PC-9 (cell line): ENCODE measurements at regions not wholly inside any gene's neighbourhood (a gene's known extent, or its start where the extent isn't known, plus 50 kb on each side); places are given as distances from the start of the nearest gene placed in this dataset.

ENCODE experiments used
- BruUV-seq: library from RNA; stranded (reverse); fragments of 400-500 nt; replicated peaks from 2 replicates; lab custom pipeline; 2021; lab: Mats Ljungman, UMichigan
- CTCF ChIA-PET: fragments of 300-600 bp; sonication (Branson Sonifier 250); formaldehyde crosslinking; loops from one replicate; lab custom pipeline; 2022; ENCODE audit warnings: antibody characterized with exemption; lab: Charles Lee
- POLR2A ChIA-PET: fragments of 300-600 bp; sonication (Branson Sonifier 250); formaldehyde crosslinking; loops from one replicate; lab custom pipeline; 2022; ENCODE audit warnings: antibody characterized with exemption; ENCODE audit not compliant: unreplicated experiment; lab: Charles Lee
- DNase-seq, 2 experiments: peaks; one replicate each; pipeline versions ENCODE4 v3.0.0 to v3.0.0-alpha.2; 2015 to 2022; ENCODE audit warnings: mixed read lengths in 1 of 2
- H2AFZ ChIP-seq: fragments of 200-600 bp; sonication (generic); 2 replicates; pipeline ENCODE4 v1.8.1; 2017; ENCODE audit warnings: antibody characterized with exemption
- H3F3A ChIP-seq: fragments of 200-600 bp; sonication (generic); 2 replicates; pipeline ENCODE4 v1.8.1; 2017; ENCODE audit warnings: antibody characterized with exemption, mild to moderate bottlenecking, low read depth; ENCODE audit not compliant: insufficient read depth
- H3K27ac ChIP-seq: fragments of 200-600 bp; sonication (generic); 2 replicates; pipeline ENCODE4 v1.6.1; 2016; ENCODE audit warnings: mixed run types
- H3K27me3 ChIP-seq: fragments of 200-600 bp; sonication (generic); 2 replicates; pipeline ENCODE4 v1.6.1; 2016; ENCODE audit warnings: low read depth, mixed run types; ENCODE audit not compliant: insufficient read depth
- H3K36me3 ChIP-seq: fragments of 200-600 bp; sonication (generic); 2 replicates; pipeline ENCODE4 v1.6.1; 2016; ENCODE audit warnings: low read depth, mixed run types
- H3K4me1 ChIP-seq: fragments of 200-600 bp; sonication (generic); replicated peaks from 2 replicates; pipeline ENCODE4 v1.6.1; 2016; ENCODE audit warnings: mixed run types; ENCODE audit not compliant: insufficient read depth
- H3K4me2 ChIP-seq: fragments of 200-600 bp; sonication (generic); 2 replicates; pipeline ENCODE4 v1.6.1; 2017; ENCODE audit warnings: mixed run types
- H3K4me3 ChIP-seq: fragments of 200-600 bp; sonication (generic); 2 replicates; pipeline ENCODE4 v1.6.1; 2016; ENCODE audit warnings: mixed run types
- H3K79me2 ChIP-seq: fragments of 200-600 bp; sonication (generic); 2 replicates; pipeline ENCODE4 v1.6.1; 2017; ENCODE audit warnings: low read depth, mixed run types
- H3K9me2 ChIP-seq: fragments of 200-600 bp; sonication (generic); 2 replicates; pipeline ENCODE4 v1.8.1; 2017; ENCODE audit warnings: mild to moderate bottlenecking; ENCODE audit not compliant: insufficient read depth
- H3K9me3 ChIP-seq: fragments of 200-600 bp; sonication (generic); 2 replicates; pipeline ENCODE4 v1.8.1; 2016; ENCODE audit warnings: low read depth; ENCODE audit not compliant: insufficient read depth
- H4K20me1 ChIP-seq: fragments of 200-600 bp; sonication (generic); 2 replicates; pipeline ENCODE4 v1.8.1; 2017; ENCODE audit not compliant: insufficient read depth
- EZH2 ChIP-seq: fragments of 200-600 bp; sonication (generic); IDR thresholded peaks from 2 replicates; pipeline ENCODE4 v1.8.0; 2017; ENCODE audit warnings: antibody characterized with exemption, low read depth
- intact Hi-C: fragments of 100-400 bp; cut with micrococcal nuclease; formaldehyde crosslinking; loops from one replicate; pipeline ENCODE4 v1.10.0; 2022; ENCODE audit not compliant: unreplicated experiment
- TF ChIP-seq, protein P1 (sequence below): fragments of 200-600 bp; sonication (generic); conservative IDR thresholded peaks from 2 replicates; pipeline ENCODE4 v1.6.1; 2017; ENCODE audit warnings: mixed run types, antibody characterized with exemption, mild to moderate bottlenecking, moderate library complexity

DNA sequence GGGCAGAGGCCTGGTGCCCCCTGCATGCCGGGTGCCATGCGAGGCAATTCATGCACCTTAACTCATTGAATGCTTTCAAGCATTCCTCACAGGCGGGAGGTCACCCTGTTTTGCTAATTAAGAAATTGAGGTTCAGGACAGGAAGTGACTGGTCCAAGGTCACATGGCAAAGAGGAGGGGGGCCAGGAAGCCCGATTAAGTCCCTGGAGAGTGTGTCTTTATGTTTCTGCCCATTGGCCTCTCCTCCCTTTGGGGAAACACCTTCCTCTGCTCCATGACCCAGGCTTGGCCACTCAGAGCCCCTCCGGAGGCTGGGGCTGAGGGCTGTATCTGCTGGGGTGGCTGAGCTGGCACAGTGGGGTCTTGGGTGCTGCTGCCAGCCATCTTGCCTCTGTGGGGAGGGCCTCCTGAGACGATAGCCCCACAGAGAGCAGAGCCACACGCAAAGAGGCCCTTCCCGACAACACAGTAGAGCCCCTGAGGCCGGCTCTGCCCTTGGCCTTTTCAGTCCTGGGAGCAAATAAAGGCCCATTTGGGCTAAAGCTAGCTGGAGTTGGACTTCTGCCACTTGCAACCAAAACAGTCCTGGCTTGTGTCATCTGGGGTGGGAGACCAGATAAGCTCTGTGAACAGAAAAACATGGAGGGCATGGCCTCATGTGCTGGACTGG, 90.8 kb upstream of the NEURL1B start:
- Histone ChIP-seq H2AFZ (no peak overlapping the region), H3K4me3 (no peak overlapping the region), H3K4me1 (no peaks in the 10 kb centered on the region), H3K9me3 (no peaks in the 10 kb centered on the region), H3K4me2 (no peak overlapping the region), H3K36me3 (no peaks in the 10 kb centered on the region), H3K27ac (no peak overlapping the region), H3K79me2 (no peaks in the 10 kb centered on the region), H3K27me3 (peaks cover 99% of the 10 kb centered on the region), H3K9me2 (no peaks in the 10 kb centered on the region), H3F3A (no peaks in the 10 kb centered on the region), H4K20me1 (no peaks in the 10 kb centered on the region)
- no TSS peak for BruUV-seq
- intact Hi-C loops, result no loop called here
- POLR2A ChIA-PET, result no interaction called here
- TF ChIP-seq, protein P1, sequence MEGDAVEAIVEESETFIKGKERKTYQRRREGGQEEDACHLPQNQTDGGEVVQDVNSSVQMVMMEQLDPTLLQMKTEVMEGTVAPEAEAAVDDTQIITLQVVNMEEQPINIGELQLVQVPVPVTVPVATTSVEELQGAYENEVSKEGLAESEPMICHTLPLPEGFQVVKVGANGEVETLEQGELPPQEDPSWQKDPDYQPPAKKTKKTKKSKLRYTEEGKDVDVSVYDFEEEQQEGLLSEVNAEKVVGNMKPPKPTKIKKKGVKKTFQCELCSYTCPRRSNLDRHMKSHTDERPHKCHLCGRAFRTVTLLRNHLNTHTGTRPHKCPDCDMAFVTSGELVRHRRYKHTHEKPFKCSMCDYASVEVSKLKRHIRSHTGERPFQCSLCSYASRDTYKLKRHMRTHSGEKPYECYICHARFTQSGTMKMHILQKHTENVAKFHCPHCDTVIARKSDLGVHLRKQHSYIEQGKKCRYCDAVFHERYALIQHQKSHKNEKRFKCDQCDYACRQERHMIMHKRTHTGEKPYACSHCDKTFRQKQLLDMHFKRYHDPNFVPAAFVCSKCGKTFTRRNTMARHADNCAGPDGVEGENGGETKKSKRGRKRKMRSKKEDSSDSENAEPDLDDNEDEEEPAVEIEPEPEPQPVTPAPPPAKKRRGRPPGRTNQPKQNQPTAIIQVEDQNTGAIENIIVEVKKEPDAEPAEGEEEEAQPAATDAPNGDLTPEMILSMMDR, result no peak
- no peak for TF ChIP-seq EZH2
- CTCF ChIA-PET, result no interaction called here
- DNase-seq, result no peak

- H3K4me1 ChIP-seq, result no peaks in the 10 kb centered on the region
- POLR2A ChIA-PET, result no interaction called here
- H3K9me3 ChIP-seq, result no peaks in the 10 kb centered on the region
- CTCF ChIA-PET, result no interaction called here
- no peaks in the 10 kb centered on the region for H3F3A ChIP-seq
- intact Hi-C loops, result no loop called here
- no TSS peak for BruUV-seq
- no peaks in the 10 kb centered on the region for H3K36me3 ChIP-seq
- H3K27me3 ChIP-seq, result peaks cover 99% of the 10 kb centered on the region
- H3K4me3 ChIP-seq, result no peak overlapping the region
- DNase-seq, result no peak
- TF ChIP-seq EZH2, result no peak
- TF ChIP-seq, protein P1, result no peak
- H3K4me2 ChIP-seq, result no peak overlapping the region
- H2AFZ ChIP-seq, result no peak overlapping the region
- H3K79me2 ChIP-seq, result no peaks in the 10 kb centered on the region
- no peaks in the 10 kb centered on the region for H3K9me2 ChIP-seq
- no peak overlapping the region for H3K27ac ChIP-seq
- no peaks in the 10 kb centered on the region for H4K20me1 ChIP-seq
These were observed 91.4 kb upstream of the NEURL1B start for GRCh38 chr5:172549696-172550095.

DNA sequence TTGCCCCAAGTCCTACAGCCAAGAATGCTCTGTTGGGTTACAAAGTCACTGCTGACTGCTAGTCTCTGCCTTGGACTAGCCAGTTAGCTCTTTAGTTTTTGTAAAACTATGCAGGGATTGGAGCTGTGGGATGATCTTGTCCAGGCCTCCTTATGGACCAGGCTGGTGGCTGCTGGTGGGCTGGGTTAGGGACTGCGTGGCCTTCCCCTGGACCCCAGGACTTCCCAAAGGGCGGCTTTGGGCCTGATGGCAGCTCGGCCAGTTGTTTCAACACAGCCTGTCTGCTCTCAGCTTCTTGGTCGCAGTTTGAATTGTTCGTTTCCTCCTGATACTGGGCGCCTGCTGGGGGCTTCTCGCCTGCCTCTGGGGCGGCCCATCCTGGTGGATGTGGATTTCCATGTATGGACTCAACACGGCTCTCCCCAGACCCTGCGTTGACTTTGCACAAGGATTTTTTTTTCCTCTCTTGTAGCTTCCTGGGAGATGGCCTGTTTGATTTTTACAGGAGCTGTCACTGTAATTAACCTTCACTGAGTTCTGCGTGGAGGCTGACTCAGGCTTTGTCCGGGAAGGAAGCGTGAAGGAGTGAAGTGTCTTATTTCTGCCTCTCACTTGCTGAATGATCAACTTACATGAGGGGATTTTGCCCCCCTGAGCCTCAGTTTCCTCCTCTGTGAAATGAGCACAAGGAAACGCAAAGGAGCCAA, 91.9 kb upstream of the NEURL1B start:
- Histone ChIP-seq H4K20me1 (no peaks in the 10 kb centered on the region), H3K36me3 (no peaks in the 10 kb centered on the region), H3K9me2 (no peaks in the 10 kb centered on the region), H3K27me3 (peaks cover 99% of the 10 kb centered on the region), H3F3A (no peaks in the 10 kb centered on the region), H3K27ac (no peak overlapping the region), H3K79me2 (no peaks in the 10 kb centered on the region), H3K4me3 (no peak overlapping the region), H2AFZ (no peak overlapping the region), H3K4me1 (no peaks in the 10 kb centered on the region), H3K9me3 (no peaks in the 10 kb centered on the region), H3K4me2 (no peak overlapping the region)
- TF ChIP-seq, protein P1, result no peak
- no peak for TF ChIP-seq EZH2
- BruUV-seq, result no TSS peak
- POLR2A ChIA-PET, result no interaction called here
- CTCF ChIA-PET, result no interaction called here
- intact Hi-C loops, result no loop called here
- no peak for DNase-seq
